DND-41 (cell line): ENCODE measurements at regions not wholly inside any gene's neighbourhood (a gene's known extent, or its start where the extent isn't known, plus 50 kb on each side); places are given as distances from the start of the nearest gene placed in this dataset.

Source experiments
- CTCF ChIP-seq: IDR thresholded peaks from 2 replicates; pipeline ENCODE4 v1.5.1; 2012; ENCODE audit warnings: borderline replicate concordance, low read length, moderate library complexity, mild to moderate bottlenecking; ENCODE audit not compliant: poor library complexity, severe bottlenecking; ENCODE audit errors: extremely low read depth
- EZH2 ChIP-seq: IDR thresholded peaks from 3 replicates; pipeline ENCODE4 v1.6.1; 2012; ENCODE audit warnings: borderline replicate concordance, low read depth, mild to moderate bottlenecking, moderate library complexity, low read length, inconsistent platforms; ENCODE audit not compliant: severe bottlenecking

DNA sequence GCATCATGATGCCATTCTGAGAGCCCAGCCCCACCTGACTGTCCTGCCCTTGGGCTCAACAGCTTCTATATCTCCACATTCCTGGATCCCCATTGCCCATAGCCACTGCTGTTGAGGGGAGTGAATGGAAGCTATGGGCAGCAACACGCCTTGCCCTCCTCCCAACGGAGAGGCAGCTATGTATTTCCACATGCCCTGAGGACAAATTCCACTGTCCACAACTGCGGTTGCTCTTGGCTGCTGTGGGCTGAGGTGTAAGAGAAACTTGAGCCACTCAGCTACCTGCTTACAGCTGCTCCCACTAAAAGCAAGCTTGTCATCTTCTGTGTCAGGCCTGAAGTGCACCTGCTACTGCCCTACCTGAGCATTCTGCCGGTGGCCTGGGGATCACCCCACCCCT is 222.9 kb downstream of the PSAT1 start:
- TF ChIP-seq CTCF, result no peak
- TF ChIP-seq EZH2, result no peak
